ENCODE measurements at regions not wholly inside any gene's neighbourhood (a gene's known extent, or its start where the extent isn't known, plus 50 kb on each side); places are given as distances from the start of the nearest gene placed in this dataset.
"Not testable (repeated sequence)": the region's sequence is repeated elsewhere in the genome, so short reads cannot be mapped to it uniquely, and the experiment has no call there.

GRCh38 chr9:79425840-79426239 is 145.9 kb upstream of the TLE4 start:
- no peak for DNase-seq

GRCh38 chr9:79428422-79428821 is 143.3 kb upstream of the TLE4 start:
- DNase-seq = no peak

GRCh38 chr9:79430619-79431018 is 141.1 kb upstream of the TLE4 start:
- no peak for DNase-seq

GRCh38 chr9:79431019-79431679 is 140.6 kb upstream of the TLE4 start:
- DNase-seq = no peak

- no peak for DNase-seq
These were observed 139.3 kb upstream of the TLE4 start for GRCh38 chr9:79432485-79432884.

GRCh38 chr9:79433703-79434102 is 138.1 kb upstream of the TLE4 start:
- DNase-seq = no peak

- DNase-seq = not testable (repeated sequence)
These were observed 132.5 kb upstream of the TLE4 start for GRCh38 chr9:79439221-79439620.

- DNase-seq = no peak
These were observed 125.0 kb upstream of the TLE4 start for GRCh38 chr9:79446523-79447307.

- no peak for DNase-seq
These were observed 124.5 kb upstream of the TLE4 start for GRCh38 chr9:79447308-79447605.

- DNase-seq = no peak
These were observed 124.0 kb upstream of the TLE4 start for GRCh38 chr9:79447762-79448161.

- DNase-seq = no peak
These were observed 119.5 kb upstream of the TLE4 start for GRCh38 chr9:79452265-79452664.

- no peak for DNase-seq
These were observed 110.1 kb upstream of the TLE4 start for GRCh38 chr9:79461712-79462111.

- DNase-seq = no peak
These were observed 106.6 kb upstream of the TLE4 start for GRCh38 chr9:79465156-79465555.

- no peak for DNase-seq
These were observed 102.6 kb upstream of the TLE4 start for GRCh38 chr9:79469164-79469563.

GRCh38 chr9:79470954-79471353 is 100.8 kb upstream of the TLE4 start:
- DNase-seq = no peak

- DNase-seq = no peak
These were observed 99.9 kb upstream of the TLE4 start for GRCh38 chr9:79471580-79472543.

- no peak for DNase-seq
These were observed 98.1 kb upstream of the TLE4 start for GRCh38 chr9:79473704-79474103.

GRCh38 chr9:79477241-79477840 is 94.4 kb upstream of the TLE4 start:
- DNase-seq = no peak

- no peak for DNase-seq
These were observed 93.6 kb upstream of the TLE4 start for GRCh38 chr9:79477955-79478771.

GRCh38 chr9:79480639-79481038 is 91.1 kb upstream of the TLE4 start:
- no peak for DNase-seq

GRCh38 chr9:79481846-79482477 is 89.8 kb upstream of the TLE4 start:
- DNase-seq = no peak

GRCh38 chr9:79485258-79485657 is 86.5 kb upstream of the TLE4 start:
- DNase-seq = no peak

Data from activated effector memory CD4-positive, alpha-beta T cell treated with anti-CD3 and anti-CD28 coated beads, Interleukin-2, amount 50 U/mL, for 16 hours (primary cell).